Activated T-cell treated with anti-CD3 and anti-CD28 coated beads, Interleukin-2, amount 50 U/mL, for 24 hours (primary cell): ENCODE measurements at regions not wholly inside any gene's neighbourhood (a gene's known extent, or its start where the extent isn't known, plus 50 kb on each side); places are given as distances from the start of the nearest gene placed in this dataset.
"Not testable (repeated sequence)": the region's sequence is repeated elsewhere in the genome, so short reads cannot be mapped to it uniquely, and the experiment has no call there.

Experiments
- DNase-seq: peaks from one replicate; pipeline ENCODE4 v3.0.0-alpha.2; 2020
- H3K27ac Mint-ChIP-seq: 2 replicates; pipeline ENCODE4 v1.8.0; 2020; ENCODE audit warnings: mild to moderate bottlenecking, mixed read lengths
- H3K27me3 Mint-ChIP-seq: 2 replicates; pipeline ENCODE4 v1.8.0; 2020; ENCODE audit warnings: mixed read lengths
- H3K36me3 Mint-ChIP-seq: 2 replicates; pipeline ENCODE4 v1.8.0; 2020; ENCODE audit warnings: low read depth, mixed read lengths
- H3K4me1 Mint-ChIP-seq: 2 replicates; pipeline ENCODE4 v1.8.0; 2020; ENCODE audit warnings: low read depth, mixed read lengths
- H3K4me3 Mint-ChIP-seq: 2 replicates; pipeline ENCODE4 v1.8.0; 2020; ENCODE audit warnings: mild to moderate bottlenecking, moderate library complexity, mixed read lengths
- H3K9me3 Mint-ChIP-seq: 2 replicates; pipeline ENCODE4 v1.8.0; 2020; ENCODE audit warnings: mixed read lengths

- Mint-ChIP-seq H3K27me3 (no peaks in the 10 kb centered on the region), H3K9me3 (no peaks in the 10 kb centered on the region), H3K27ac (no peak overlapping the region), H3K4me3 (no peak overlapping the region), H3K4me1 (no peaks in the 10 kb centered on the region), H3K36me3 (no peaks in the 10 kb centered on the region)
- no peak for DNase-seq
Measured at GRCh38 chr16:73955255-73955654, 341.4 kb upstream of the PSMD7 start.

- DNase-seq, result no peak
- Mint-ChIP-seq H3K36me3 (no peaks in the 10 kb centered on the region), H3K27ac (no peak overlapping the region), H3K4me3 (no peak overlapping the region), H3K9me3 (no peaks in the 10 kb centered on the region), H3K27me3 (no peaks in the 10 kb centered on the region), H3K4me1 (no peaks in the 10 kb centered on the region)
Measured at GRCh38 chr16:73951481-73951880, 345.1 kb upstream of the PSMD7 start.

- H3K36me3 Mint-ChIP-seq, result no peaks in the 10 kb centered on the region
- H3K4me1 Mint-ChIP-seq, result no peaks in the 10 kb centered on the region
- no peaks in the 10 kb centered on the region for H3K9me3 Mint-ChIP-seq
- DNase-seq, result no peak
- H3K27me3 Mint-ChIP-seq, result no peaks in the 10 kb centered on the region
- no peak overlapping the region for H3K4me3 Mint-ChIP-seq
- H3K27ac Mint-ChIP-seq, result no peak overlapping the region
Measured at GRCh38 chr16:73949574-73950320, 346.9 kb upstream of the PSMD7 start.

- no peak for DNase-seq
- Mint-ChIP-seq H3K9me3 (no peaks in the 10 kb centered on the region), H3K4me1 (no peaks in the 10 kb centered on the region), H3K27ac (no peak overlapping the region), H3K36me3 (no peaks in the 10 kb centered on the region), H3K4me3 (no peak overlapping the region), H3K27me3 (no peaks in the 10 kb centered on the region)
Measured at GRCh38 chr16:73945631-73946030, 351.0 kb upstream of the PSMD7 start.

GRCh38 chr16:73943184-73943583 lies 353.4 kb upstream of the PSMD7 start:
- not testable (repeated sequence) for H3K27ac Mint-ChIP-seq, H3K9me3 Mint-ChIP-seq, H3K27me3 Mint-ChIP-seq, DNase-seq, H3K36me3 Mint-ChIP-seq, H3K4me1 Mint-ChIP-seq, H3K4me3 Mint-ChIP-seq

GRCh38 chr16:73940786-73941185 lies 355.8 kb upstream of the PSMD7 start:
- H3K36me3 Mint-ChIP-seq, H3K27ac Mint-ChIP-seq, H3K9me3 Mint-ChIP-seq, H3K4me3 Mint-ChIP-seq, DNase-seq, H3K27me3 Mint-ChIP-seq, H3K4me1 Mint-ChIP-seq: not testable (repeated sequence)

GRCh38 chr16:73923951-73924350 lies 372.7 kb upstream of the PSMD7 start:
- Mint-ChIP-seq H3K27me3 (peaks cover 2% of the 10 kb centered on the region), H3K4me3 (no peak overlapping the region), H3K9me3 (peaks cover 19% of the 10 kb centered on the region), H3K27ac (no peak overlapping the region), H3K36me3 (no peaks in the 10 kb centered on the region), H3K4me1 (no peaks in the 10 kb centered on the region)
- DNase-seq, result no peak

- no peak overlapping the region for H3K4me3 Mint-ChIP-seq
- no peak for DNase-seq
- no peaks in the 10 kb centered on the region for H3K36me3 Mint-ChIP-seq
- no peak overlapping the region for H3K27ac Mint-ChIP-seq
- no peaks in the 10 kb centered on the region for H3K4me1 Mint-ChIP-seq
- no peaks in the 10 kb centered on the region for H3K9me3 Mint-ChIP-seq
- H3K27me3 Mint-ChIP-seq, result peaks cover 2% of the 10 kb centered on the region
Measured at GRCh38 chr16:73921295-73921694, 375.3 kb upstream of the PSMD7 start.

GRCh38 chr16:73916829-73917594 lies 379.6 kb upstream of the PSMD7 start:
- H3K36me3 Mint-ChIP-seq, result no peaks in the 10 kb centered on the region
- peaks cover 2% of the 10 kb centered on the region for H3K27me3 Mint-ChIP-seq
- no peak overlapping the region for H3K27ac Mint-ChIP-seq
- no peak for DNase-seq
- H3K4me3 Mint-ChIP-seq, result no peak overlapping the region
- no peaks in the 10 kb centered on the region for H3K4me1 Mint-ChIP-seq
- no peaks in the 10 kb centered on the region for H3K9me3 Mint-ChIP-seq

GRCh38 chr16:73915935-73916334 lies 380.7 kb upstream of the PSMD7 start:
- no peak overlapping the region for H3K27ac Mint-ChIP-seq
- no peaks in the 10 kb centered on the region for H3K36me3 Mint-ChIP-seq
- H3K27me3 Mint-ChIP-seq, result no peaks in the 10 kb centered on the region
- no peak for DNase-seq
- no peaks in the 10 kb centered on the region for H3K4me1 Mint-ChIP-seq
- H3K9me3 Mint-ChIP-seq, result no peaks in the 10 kb centered on the region
- H3K4me3 Mint-ChIP-seq, result no peak overlapping the region

GRCh38 chr16:73915140-73915539 lies 381.5 kb upstream of the PSMD7 start:
- no peak overlapping the region for H3K27ac Mint-ChIP-seq

GRCh38 chr16:73912850-73913249 lies 383.8 kb upstream of the PSMD7 start:
- Mint-ChIP-seq H3K27me3 (no peaks in the 10 kb centered on the region), H3K27ac (no peak overlapping the region), H3K36me3 (no peaks in the 10 kb centered on the region), H3K4me1 (no peaks in the 10 kb centered on the region), H3K4me3 (no peak overlapping the region), H3K9me3 (peaks cover 2% of the 10 kb centered on the region)
- DNase-seq, result no peak

More at GRCh38 chr16:73915140-73915539, 381.5 kb upstream of the PSMD7 start:
- H3K4me3 Mint-ChIP-seq, result no peak overlapping the region
- H3K4me1 Mint-ChIP-seq, result no peaks in the 10 kb centered on the region
- H3K27me3 Mint-ChIP-seq, result no peaks in the 10 kb centered on the region
- peaks cover 2% of the 10 kb centered on the region for H3K9me3 Mint-ChIP-seq
- no peaks in the 10 kb centered on the region for H3K36me3 Mint-ChIP-seq
- no peak for DNase-seq

GRCh38 chr16:73912281-73912680 lies 384.3 kb upstream of the PSMD7 start:
- no peaks in the 10 kb centered on the region for H3K4me1 Mint-ChIP-seq

GRCh38 chr16:73909529-73910035 lies 387.0 kb upstream of the PSMD7 start:
- no peaks in the 10 kb centered on the region for H3K36me3 Mint-ChIP-seq
- H3K27me3 Mint-ChIP-seq, result no peaks in the 10 kb centered on the region
- H3K27ac Mint-ChIP-seq, result no peak overlapping the region
- H3K4me1 Mint-ChIP-seq, result no peaks in the 10 kb centered on the region
- no peak overlapping the region for H3K4me3 Mint-ChIP-seq
- no peak for DNase-seq
- H3K9me3 Mint-ChIP-seq, result peaks cover 2% of the 10 kb centered on the region

More at GRCh38 chr16:73912281-73912680, 384.3 kb upstream of the PSMD7 start:
- no peaks in the 10 kb centered on the region for H3K36me3 Mint-ChIP-seq
- H3K9me3 Mint-ChIP-seq, result peaks cover 2% of the 10 kb centered on the region
- DNase-seq, result no peak
- no peaks in the 10 kb centered on the region for H3K27me3 Mint-ChIP-seq
- no peak overlapping the region for H3K4me3 Mint-ChIP-seq
- H3K27ac Mint-ChIP-seq, result no peak overlapping the region

GRCh38 chr16:73891129-73891542 lies 405.5 kb upstream of the PSMD7 start:
- H3K4me3 Mint-ChIP-seq, result no peak overlapping the region
- H3K36me3 Mint-ChIP-seq, result no peaks in the 10 kb centered on the region
- no peaks in the 10 kb centered on the region for H3K9me3 Mint-ChIP-seq
- H3K27ac Mint-ChIP-seq, result no peak overlapping the region
- peaks cover 39% of the 10 kb centered on the region for H3K27me3 Mint-ChIP-seq
- peaks cover 10% of the 10 kb centered on the region for H3K4me1 Mint-ChIP-seq
- no peak for DNase-seq
